ENCODE measurements at regions not wholly inside any gene's neighbourhood (a gene's known extent, or its start where the extent isn't known, plus 50 kb on each side); places are given as distances from the start of the nearest gene placed in this dataset.
"Not testable (repeated sequence)": the region's sequence is repeated elsewhere in the genome, so short reads cannot be mapped to it uniquely, and the experiment has no call there.

GRCh38 chr13:39895254-39895653 lies 239.8 kb downstream of the COG6 start:
- DNase-seq: peak in 1 of 2 donors; percentile 14

- no peak for DNase-seq
Measured at GRCh38 chr13:39897636-39898035, 242.2 kb downstream of the COG6 start.

GRCh38 chr13:39900106-39900750 lies 244.8 kb downstream of the COG6 start:
- DNase-seq: no peak

GRCh38 chr13:39904959-39905358 lies 249.5 kb downstream of the COG6 start:
- no peak for DNase-seq

- no peak for DNase-seq
Measured at GRCh38 chr13:39909634-39910033, 254.2 kb downstream of the COG6 start.

- no peak for DNase-seq
Measured at GRCh38 chr13:39910041-39910440, 254.6 kb downstream of the COG6 start.

GRCh38 chr13:39910833-39911232 lies 255.4 kb downstream of the COG6 start:
- no peak for DNase-seq

GRCh38 chr13:39913339-39913738 lies 257.9 kb downstream of the COG6 start:
- DNase-seq: no peak

GRCh38 chr13:39913928-39914327 lies 258.5 kb downstream of the COG6 start:
- no peak for DNase-seq

GRCh38 chr13:39915418-39915817 lies 260.0 kb downstream of the COG6 start:
- no peak for DNase-seq

- no peak for DNase-seq
Measured at GRCh38 chr13:39916330-39916729, 260.9 kb downstream of the COG6 start.

- no peak for DNase-seq
Measured at GRCh38 chr13:39918620-39919236, 263.3 kb downstream of the COG6 start.

GRCh38 chr13:39920613-39921012 lies 265.2 kb downstream of the COG6 start:
- DNase-seq: no peak

GRCh38 chr13:39926345-39926744 lies 270.9 kb downstream of the COG6 start:
- DNase-seq: no peak

- DNase-seq: no peak
Measured at GRCh38 chr13:39928261-39928660, 272.8 kb downstream of the COG6 start.

GRCh38 chr13:39929583-39929982 lies 274.1 kb downstream of the COG6 start:
- DNase-seq: no peak

- no peak for DNase-seq
Measured at GRCh38 chr13:39930060-39930459, 274.6 kb downstream of the COG6 start.

GRCh38 chr13:39930544-39931444 lies 275.3 kb downstream of the COG6 start:
- no peak for DNase-seq

- no peak for DNase-seq
Measured at GRCh38 chr13:39931505-39931904, 276.0 kb downstream of the COG6 start.

GRCh38 chr13:39932514-39932913 lies 277.1 kb downstream of the COG6 start:
- DNase-seq: not testable (repeated sequence)

GRCh38 chr13:39935155-39935554 lies 279.7 kb downstream of the COG6 start:
- DNase-seq: no peak

GRCh38 chr13:39938596-39938995 lies 283.1 kb downstream of the COG6 start:
- DNase-seq: no peak

GRCh38 chr13:39941236-39941635 lies 285.8 kb downstream of the COG6 start:
- DNase-seq: no peak
